ENCODE measurements at regions not wholly inside any gene's neighbourhood (a gene's known extent, or its start where the extent isn't known, plus 50 kb on each side); places are given as distances from the start of the nearest gene placed in this dataset.

DNA sequence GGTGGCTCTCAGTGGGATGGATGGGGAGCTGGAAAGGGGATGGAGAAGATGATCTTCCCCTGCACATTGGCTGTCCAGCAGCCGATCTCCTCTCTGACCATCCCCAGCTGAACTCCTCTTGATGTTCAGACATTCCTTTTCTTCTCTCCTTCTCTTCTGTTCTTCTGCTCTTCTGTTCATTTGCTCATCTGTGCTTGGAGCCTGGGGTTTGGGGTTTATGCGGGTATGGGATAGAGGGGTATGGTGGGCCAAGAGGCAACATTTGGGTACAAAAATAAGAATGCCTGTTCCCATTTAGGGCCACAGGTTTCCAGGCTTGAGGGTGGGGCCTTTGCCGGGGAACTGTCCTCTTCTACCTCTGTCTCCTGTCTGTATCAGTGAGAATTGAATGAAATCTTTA is 205.4 kb upstream of the XYLT1 start:
- TF ChIP-seq GATA3 (IDR thresholded peaks at IDR 0.05; ENCODE audit: low read depth, low read length) (no peak), GATA2 (IDR thresholded peaks at IDR 0.05; ENCODE audit: low read depth, low read length) (no peak)

DNA sequence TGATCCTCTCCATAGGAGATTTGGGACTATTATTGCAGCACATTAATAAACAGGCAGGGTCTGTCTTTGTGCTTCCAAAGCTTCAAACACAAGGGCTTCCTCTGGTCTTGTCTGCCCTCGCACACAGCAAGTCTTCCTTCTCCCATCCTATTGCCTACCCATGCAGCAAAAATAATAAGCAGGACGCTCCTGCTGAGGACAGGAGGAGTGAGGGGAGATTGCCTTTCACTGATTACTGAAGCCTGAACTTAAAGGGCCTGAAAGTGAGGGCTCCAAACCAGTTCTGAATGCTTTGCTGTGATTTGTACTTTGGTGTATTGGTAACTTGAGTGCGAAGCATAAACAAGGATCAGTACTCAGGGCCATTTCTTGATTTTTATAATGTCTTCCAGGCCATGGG is 197.6 kb upstream of the XYLT1 start:
- TF ChIP-seq GATA3 (IDR thresholded peaks at IDR 0.05; ENCODE audit: low read depth, low read length): no peak
- no peak for TF ChIP-seq GATA2 (IDR thresholded peaks at IDR 0.05; ENCODE audit: low read depth, low read length)

DNA sequence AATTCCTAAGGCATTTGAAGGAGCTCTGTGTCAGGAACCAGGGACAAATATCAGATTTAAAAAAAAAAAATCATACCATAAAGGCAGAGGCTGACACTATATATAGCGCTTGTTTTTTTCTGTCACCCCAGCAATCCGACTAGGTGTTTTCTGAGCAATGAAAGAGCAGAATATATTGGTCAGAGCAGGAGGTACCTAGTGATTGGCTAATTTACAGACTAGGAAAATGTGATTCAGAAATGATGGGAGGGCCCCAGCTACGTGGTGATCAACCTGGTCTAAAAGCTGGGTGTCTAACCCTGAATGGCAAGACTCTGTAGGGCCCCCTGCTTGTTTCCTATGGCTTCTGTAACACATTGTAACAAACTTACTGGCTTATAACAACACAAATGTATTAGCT is 195.5 kb upstream of the XYLT1 start:
- TF ChIP-seq GATA2 (IDR thresholded peaks at IDR 0.05; ENCODE audit: low read depth, low read length) (no peak), GATA3 (IDR thresholded peaks at IDR 0.05; ENCODE audit: low read depth, low read length) (no peak)

DNA sequence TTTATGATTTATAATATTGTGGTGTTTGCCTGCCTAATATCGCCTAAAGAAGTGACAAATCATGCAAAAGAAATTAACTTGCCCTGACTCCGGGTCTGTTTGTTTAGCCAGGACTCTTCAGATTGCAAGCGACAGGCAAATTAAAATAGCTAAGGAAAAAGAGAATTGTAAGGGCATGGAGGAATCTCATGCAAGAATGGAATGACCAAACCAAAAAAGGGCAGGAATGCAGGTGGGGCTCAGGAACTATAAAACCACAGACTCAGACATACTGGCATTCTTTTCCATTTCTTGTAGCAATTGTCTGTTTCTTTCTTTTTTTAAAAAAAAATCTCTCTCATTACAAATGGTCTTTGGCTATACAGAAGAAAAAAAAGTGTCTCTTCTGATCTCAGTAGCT is 188.1 kb upstream of the XYLT1 start:
- TF ChIP-seq GATA3 (IDR thresholded peaks at IDR 0.05; ENCODE audit: low read depth, low read length) (no peak), GATA2 (IDR thresholded peaks at IDR 0.05; ENCODE audit: low read depth, low read length) (no peak)

DNA sequence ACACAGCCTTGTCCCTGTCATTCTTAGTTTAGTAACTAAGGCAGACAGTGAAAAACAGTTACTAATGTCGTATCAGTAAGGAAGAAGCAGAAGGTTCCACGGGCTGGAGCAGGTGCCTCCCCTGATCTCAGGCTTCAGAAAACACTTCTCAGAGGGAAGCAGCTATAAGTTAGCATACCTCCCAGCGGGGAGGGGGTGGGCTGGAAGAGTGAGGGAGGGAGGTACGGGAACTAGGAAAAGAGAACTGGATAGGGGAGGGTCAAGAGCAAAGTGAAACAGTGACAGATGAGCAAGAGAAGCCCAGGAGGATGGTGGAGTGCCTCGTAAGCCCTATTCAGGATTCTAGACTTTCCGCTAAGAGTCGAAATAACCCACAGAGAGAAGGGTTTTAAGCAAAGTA is 186.3 kb upstream of the XYLT1 start:
- TF ChIP-seq GATA2 (IDR thresholded peaks at IDR 0.05; ENCODE audit: low read depth, low read length) (no peak), GATA3 (IDR thresholded peaks at IDR 0.05; ENCODE audit: low read depth, low read length) (no peak)

DNA sequence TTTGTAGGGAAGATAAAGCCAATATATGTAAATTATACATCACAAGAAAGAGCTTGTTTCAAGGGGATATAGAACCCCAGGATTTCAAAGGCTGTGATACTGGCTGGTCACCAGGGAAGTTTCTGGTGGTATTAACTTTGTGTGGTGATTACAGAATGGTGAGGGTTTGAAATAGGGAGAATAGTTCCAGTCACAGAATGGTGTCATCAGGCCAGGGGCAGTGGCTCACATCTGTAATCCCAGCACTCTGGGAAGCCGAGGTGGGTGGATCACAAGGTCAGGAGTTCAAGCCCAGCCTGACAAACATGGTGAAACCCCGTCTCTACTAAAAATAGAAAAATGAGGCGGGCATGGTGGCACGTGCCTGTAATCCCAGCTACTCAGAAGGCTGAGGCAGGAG is 183.8 kb upstream of the XYLT1 start:
- no peak for TF ChIP-seq GATA2 (IDR thresholded peaks at IDR 0.05; ENCODE audit: low read depth, low read length)
- no peak for TF ChIP-seq GATA3 (IDR thresholded peaks at IDR 0.05; ENCODE audit: low read depth, low read length)

DNA sequence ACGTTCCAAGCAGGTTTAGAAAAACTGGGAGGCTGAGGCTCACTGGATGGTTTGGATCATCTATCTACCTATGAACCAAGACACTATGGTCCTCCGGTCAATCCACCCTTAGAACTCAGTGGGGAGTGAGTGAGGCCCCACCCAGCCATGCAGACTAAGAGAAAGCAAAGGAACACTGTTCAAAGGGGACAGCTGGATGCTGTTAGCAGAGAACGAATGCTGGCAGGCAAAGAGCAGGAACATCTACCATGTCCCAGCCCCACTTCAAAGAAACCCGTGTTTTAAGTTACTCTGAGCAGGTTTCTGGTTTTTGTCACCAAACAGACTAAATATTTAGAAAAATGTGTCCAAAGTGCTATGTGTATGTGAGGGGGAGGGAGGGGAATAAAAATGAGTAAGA is 183.4 kb upstream of the XYLT1 start:
- TF ChIP-seq GATA3 (IDR thresholded peaks at IDR 0.05; ENCODE audit: low read depth, low read length) (no peak), GATA2 (IDR thresholded peaks at IDR 0.05; ENCODE audit: low read depth, low read length) (no peak)

DNA sequence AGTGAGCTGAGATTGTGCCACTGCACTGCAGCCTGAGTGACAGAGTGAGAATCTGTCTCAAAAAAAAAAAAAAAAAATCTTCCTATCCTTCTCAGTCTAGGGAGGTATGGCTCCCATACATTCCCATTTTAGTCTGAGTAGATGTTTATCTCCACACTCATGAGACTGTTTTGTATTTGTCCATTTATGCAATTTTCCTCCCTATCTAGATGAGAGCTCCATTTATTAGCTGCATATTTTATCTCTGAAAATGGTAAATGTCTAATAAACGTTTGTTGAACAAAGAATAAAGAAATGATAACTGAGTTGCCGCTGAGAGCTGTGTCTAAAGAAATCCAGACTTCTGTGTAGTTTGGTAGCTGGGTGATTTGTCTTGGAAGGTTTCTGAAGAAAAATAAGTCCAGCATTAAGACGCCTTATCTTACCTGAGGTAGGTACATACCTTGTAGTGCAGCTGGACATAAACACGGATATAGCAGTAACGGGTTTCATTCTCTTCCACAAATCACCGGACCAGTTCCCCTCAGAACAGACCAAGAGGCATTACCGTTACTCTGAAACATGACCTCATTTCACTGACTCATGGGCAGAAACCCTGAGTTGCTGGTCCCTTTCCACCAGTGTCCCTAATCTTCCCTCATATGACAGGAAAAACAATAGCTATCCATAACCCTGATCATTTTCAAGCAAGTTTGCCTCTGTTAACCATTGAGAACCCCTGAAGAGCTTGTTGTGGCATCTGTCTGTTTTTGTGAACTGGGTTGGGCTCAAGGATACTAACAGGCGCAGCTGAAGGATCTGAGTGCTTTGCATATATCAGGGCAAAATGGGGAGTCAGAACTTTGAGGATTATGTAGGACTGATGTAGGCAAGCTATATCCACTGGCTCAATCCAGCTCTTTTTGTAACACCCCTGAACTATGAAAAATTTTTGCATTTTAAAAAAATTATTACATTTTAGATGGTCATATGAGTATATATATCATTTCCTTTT is 177.4 kb upstream of the XYLT1 start:
- peak; percentile 56 for TF ChIP-seq GATA3 (IDR thresholded peaks at IDR 0.05; ENCODE audit: low read depth, low read length)
- no peak for TF ChIP-seq GATA2 (IDR thresholded peaks at IDR 0.05; ENCODE audit: low read depth, low read length)

DNA sequence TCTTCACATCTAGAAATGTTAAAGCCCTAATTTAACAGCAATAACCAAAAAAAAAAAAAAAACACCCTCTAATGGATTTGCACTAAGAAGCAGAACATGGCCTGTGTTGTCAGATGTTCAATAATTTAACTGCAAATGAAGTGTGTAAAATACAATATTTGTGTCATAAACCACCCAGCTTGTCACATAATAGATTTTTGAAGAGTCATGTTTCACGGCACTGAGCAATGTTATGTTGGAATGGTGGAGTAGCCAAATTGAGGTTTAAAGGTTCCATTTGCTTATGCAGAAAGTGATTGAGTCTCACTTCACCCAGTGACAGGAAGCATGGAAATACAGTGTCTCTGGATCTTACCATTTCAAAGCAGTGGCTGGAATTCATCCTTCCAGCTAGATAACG is 173.2 kb upstream of the XYLT1 start:
- TF ChIP-seq GATA2 (IDR thresholded peaks at IDR 0.05; ENCODE audit: low read depth, low read length): no peak
- TF ChIP-seq GATA3 (IDR thresholded peaks at IDR 0.05; ENCODE audit: low read depth, low read length): no peak

DNA sequence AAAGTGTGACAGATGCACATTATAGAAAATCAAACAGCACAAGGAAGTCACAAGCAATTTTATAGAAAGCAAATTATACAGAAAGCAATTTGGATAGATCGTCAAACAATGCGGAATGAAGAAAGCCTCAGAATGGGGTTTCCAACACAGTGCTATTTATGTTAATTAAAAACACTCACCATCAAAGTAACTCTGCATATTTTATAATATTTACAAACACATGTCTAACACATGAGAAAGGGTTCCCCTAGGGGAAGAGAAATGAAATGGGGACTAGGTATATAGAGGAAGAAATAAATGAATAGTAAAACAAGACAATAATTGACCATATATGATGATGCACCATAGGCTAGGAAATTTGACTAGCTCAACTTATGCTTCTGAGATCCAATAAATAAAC is 171.2 kb upstream of the XYLT1 start:
- TF ChIP-seq GATA3 (IDR thresholded peaks at IDR 0.05; ENCODE audit: low read depth, low read length) (no peak), GATA2 (IDR thresholded peaks at IDR 0.05; ENCODE audit: low read depth, low read length) (no peak)

DNA sequence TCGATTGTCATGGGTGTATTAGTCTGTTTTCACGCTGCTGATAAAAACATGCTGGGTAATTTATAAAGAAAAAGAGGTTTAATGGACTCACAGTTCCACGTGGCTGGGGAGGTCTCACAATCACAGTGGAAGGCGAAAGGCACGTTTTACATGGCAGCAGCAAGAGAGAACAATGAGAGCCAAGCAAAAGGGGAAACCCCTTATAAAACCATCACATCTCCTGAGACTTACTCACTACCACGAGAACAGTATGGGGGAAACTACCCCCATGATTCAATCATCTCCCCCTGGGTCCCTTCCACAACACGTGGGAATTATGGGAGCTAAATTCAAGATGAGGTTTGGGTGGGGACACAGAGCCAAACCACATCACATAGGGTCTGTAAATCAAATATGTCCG is 167.4 kb upstream of the XYLT1 start:
- TF ChIP-seq GATA3 (IDR thresholded peaks at IDR 0.05; ENCODE audit: low read depth, low read length) (no peak), GATA2 (IDR thresholded peaks at IDR 0.05; ENCODE audit: low read depth, low read length) (no peak)

DNA sequence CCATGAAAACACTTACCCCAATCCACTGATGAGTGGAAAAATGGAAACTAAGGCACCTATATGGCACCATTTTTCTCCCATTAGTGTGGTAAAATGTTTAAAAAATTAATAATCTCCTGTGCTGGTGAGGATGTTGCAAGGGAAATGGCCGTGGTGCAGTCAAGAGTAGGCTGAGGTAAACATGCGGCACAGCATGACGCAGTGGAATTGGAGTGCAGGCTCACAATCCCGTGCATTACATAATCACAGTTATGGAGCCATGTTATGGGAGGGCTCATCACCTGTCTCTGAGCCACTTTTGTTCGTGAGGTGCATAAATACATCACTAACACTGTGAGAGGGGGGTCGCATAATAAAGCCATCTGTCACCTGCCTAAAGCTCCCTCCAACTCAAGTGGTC is 164.4 kb upstream of the XYLT1 start:
- TF ChIP-seq GATA2 (IDR thresholded peaks at IDR 0.05; ENCODE audit: low read depth, low read length): no peak
- no peak for TF ChIP-seq GATA3 (IDR thresholded peaks at IDR 0.05; ENCODE audit: low read depth, low read length)

DNA sequence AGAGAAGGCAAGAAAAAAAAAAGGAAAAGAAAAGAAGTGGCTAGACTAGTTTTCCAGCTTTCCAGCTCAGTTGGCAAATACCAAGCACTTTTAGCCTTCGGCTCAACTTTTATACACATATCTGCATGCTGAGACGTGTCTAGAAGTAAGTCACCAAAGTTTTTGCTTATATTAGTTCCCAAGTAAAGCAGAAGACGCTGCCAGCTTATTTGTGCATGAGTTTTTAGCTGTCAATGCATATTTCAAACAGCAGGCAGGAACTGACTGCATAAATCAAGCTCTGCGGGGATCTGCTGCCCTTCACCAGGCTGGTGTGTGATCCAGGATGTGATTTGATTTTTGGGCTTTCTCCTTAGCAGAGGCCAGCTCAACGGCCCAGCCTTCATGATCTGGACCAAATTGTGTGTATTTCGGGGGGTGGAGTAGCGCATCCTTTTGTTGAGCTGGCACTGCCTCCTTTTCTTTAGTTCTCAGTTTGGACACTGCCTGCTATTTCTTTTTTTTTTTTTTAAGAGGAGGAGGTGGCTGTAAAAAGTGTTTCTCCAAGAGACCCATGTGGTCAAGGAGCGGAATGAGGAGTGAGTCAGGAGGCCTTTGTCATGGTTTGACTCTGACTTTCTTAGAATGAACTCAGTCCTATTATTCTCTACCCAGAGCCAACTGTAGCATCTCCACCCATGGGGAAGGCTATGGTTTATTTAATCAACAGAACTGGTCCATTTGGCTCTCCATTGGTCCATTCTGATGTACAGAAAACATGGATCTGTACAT is 162.6 kb upstream of the XYLT1 start:
- TF ChIP-seq GATA3 (IDR thresholded peaks at IDR 0.05; ENCODE audit: low read depth, low read length) (no peak), GATA2 (IDR thresholded peaks at IDR 0.05; ENCODE audit: low read depth, low read length) (no peak)

DNA sequence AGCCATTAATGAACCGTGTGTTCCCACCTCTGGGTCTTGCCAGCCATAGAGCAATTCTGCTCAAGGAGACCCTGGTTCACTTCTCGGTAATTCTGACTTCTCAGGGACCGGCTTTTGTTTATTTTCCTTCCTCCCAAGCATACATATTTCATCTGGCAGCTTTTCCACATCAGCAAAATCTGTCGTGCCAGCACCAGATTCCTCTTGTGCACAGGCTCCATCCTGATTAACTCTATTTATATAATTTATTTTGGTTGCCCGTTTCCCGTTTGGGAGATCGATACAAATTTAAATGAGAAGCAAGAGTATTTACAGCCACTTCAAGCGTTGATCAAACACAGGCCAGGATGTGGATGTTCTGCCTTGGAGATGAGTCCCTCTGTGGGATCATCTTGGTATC is 161.9 kb upstream of the XYLT1 start:
- TF ChIP-seq GATA3 (IDR thresholded peaks at IDR 0.05; ENCODE audit: low read depth, low read length) (no peak), GATA2 (IDR thresholded peaks at IDR 0.05; ENCODE audit: low read depth, low read length) (no peak)

DNA sequence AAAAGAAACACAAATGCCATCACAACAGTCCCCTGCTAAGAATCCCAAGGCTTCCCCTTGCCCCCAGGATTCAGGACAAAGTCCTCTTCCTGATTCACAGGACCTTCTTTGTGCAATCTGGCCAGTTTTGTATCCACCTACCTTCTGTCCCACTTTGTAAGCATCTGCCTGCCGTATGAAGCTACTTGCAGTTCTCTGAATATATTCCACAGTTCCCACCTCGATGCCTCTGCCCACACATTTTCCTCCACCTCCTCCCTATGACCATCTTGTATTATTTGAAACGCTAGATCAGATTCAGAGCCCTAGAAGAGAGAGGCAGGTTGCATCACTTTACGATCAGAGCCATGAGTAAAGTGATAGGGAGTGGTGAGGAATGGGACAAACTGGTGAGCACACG is 159.2 kb upstream of the XYLT1 start:
- TF ChIP-seq GATA2 (IDR thresholded peaks at IDR 0.05; ENCODE audit: low read depth, low read length): no peak
- no peak for TF ChIP-seq GATA3 (IDR thresholded peaks at IDR 0.05; ENCODE audit: low read depth, low read length)
